Right lobe of liver (tissue), 4 donors: ENCODE measurements at regions not wholly inside any gene's neighbourhood (a gene's known extent, or its start where the extent isn't known, plus 50 kb on each side); places are given as distances from the start of the nearest gene placed in this dataset.

ENCODE experiments used
- CTCF ChIP-seq, 4 donors: fragments of 200-600 bp in 3 of 4; fragments of 450-650 bp in 1 of 4; IDR thresholded peaks; one replicate each; pipeline versions ENCODE4 v1.5.1 to v1.8.0; 2016 to 2022; ENCODE audit warnings: antibody characterized with exemption in 4 of 4, mild to moderate bottlenecking in 2 of 4
- POLR2A ChIP-seq: fragments of 450-650 bp; IDR thresholded peaks from one replicate; pipeline ENCODE4 v1.6.1; 2017; ENCODE audit warnings: antibody characterized with exemption, mild to moderate bottlenecking
- donor health status: DM: no; HTN: no; CAD: no.
- donor health status: DM: no; HTN: no; CAD: no.
- donor health status: DM: no; HTN: yes; CAD: no.

GRCh38 chr2:5616019-5616418 is 76.2 kb upstream of the SOX11 start:
- no peak for TF ChIP-seq CTCF (IDR thresholded peaks at IDR 0.05)
- TF ChIP-seq POLR2A = no peak
